Adrenal gland (tissue), 9 donors: ENCODE measurements at regions not wholly inside any gene's neighbourhood (a gene's known extent, or its start where the extent isn't known, plus 50 kb on each side); places are given as distances from the start of the nearest gene placed in this dataset.

Experiments
- DNase-seq, 7 donors: peaks; one replicate each; pipeline ENCODE4 v3.0.0-alpha.2; 2019 to 2020
- H3K27ac ChIP-seq, 5 donors: fragments of 200-600 bp; sonication (generic) in 4 of 5; 1 replicate in 3 of 5; 2 replicates in 2 of 5; pipeline versions ENCODE4 v1.5.1 to v1.8.0; 2016 to 2020; ENCODE audit warnings: mild to moderate bottlenecking in 1 of 5
- H3K27me3 ChIP-seq: fragments of 200-600 bp; 2 replicates; pipeline ENCODE4 v1.8.0; 2021
- H3K36me3 ChIP-seq, 2 donors: fragments of 200-600 bp; replicated peaks in 1 of 2; 1 replicate in 1 of 2; 2 replicates in 1 of 2; pipeline versions ENCODE4 v1.5.1 to v1.8.0; 2018 to 2022
- H3K4me1 ChIP-seq, 2 donors: fragments of 200-600 bp; replicated peaks in 1 of 2; 1 replicate in 1 of 2; 2 replicates in 1 of 2; pipeline versions ENCODE4 v1.5.1 to v1.8.0; 2018 to 2021
- H3K4me3 ChIP-seq, 4 donors: fragments of 200-600 bp; sonication (generic) in 3 of 4; one replicate each; pipeline ENCODE4 v1.5.1; 2016 to 2018
- H3K9me3 ChIP-seq, 3 donors: fragments of 200-600 bp; sonication (generic) in 1 of 3; replicated peaks in 1 of 3; 1 replicate in 2 of 3; 2 replicates in 1 of 3; pipeline versions ENCODE4 v1.5.1 to v1.8.0; 2016 to 2021
- POLR2A ChIP-seq, 2 donors: fragments of 450-650 bp; IDR thresholded peaks; one replicate each; pipeline ENCODE4 v1.6.1; 2017; ENCODE audit warnings: antibody characterized with exemption in 2 of 2, mild to moderate bottlenecking in 2 of 2, moderate library complexity in 1 of 2
- WGBS, 4 donors: extraction: QIAGEN DNeasy Blood & Tissue Kit in 2 of 4; methylation state at CpG; one replicate each; pipeline versions ENCODE4 v1.1.5 to v1.1.7; 2013 to 2017; 5-methylcytosine and 5-hydroxymethylcytosine counted together
- intact Hi-C, 2 donors: fragments of 100-400 bp; cut with DNase I; formaldehyde crosslinking; loops; one replicate each; pipeline versions ENCODE4 v1.14.1 to v1.15.0; 2022 to 2023
- TF ChIP-seq, protein P1 (sequence below), 6 experiments: fragments of 450-650 bp in 4 of 6; fragments of 200-600 bp in 2 of 6; sonication (generic) in 1 of 6; IDR thresholded peaks; 1 replicate in 5 of 6; 2 replicates in 1 of 6; pipeline versions ENCODE4 v1.5.1 to v1.8.0; 2016 to 2021; ENCODE audit warnings: antibody characterized with exemption in 6 of 6, mild to moderate bottlenecking in 2 of 6, moderate library complexity in 1 of 6
- donor health status: healthy with polysubstance abuse.
- donor health status: Bipolar disorder and iron deficiency.
- donor health status: DM: yes; HTN: yes; CAD: no.
- donor health status: DM: no; HTN: no; CAD: no.
- donor health status: DM: no; HTN: no; CAD: no.

DNA sequence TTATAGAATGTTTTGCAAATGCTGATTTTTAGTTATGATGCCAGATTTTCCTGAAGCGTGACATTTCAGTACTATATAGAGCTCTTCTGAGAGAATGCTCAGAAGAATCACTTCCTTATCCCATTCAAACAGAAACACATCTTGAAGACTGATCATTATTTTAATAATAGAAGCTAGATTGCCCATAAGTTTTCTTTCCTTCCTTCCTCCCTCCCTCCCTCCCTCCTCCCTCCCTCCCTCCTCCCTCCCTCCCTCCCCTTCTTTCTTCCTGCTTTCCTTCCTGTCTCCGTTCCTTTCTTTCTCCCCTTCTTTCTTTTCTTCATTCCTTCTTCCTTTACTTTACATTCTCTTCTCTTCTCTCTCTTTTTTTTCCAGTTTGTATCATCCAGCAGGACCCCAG is 767.4 kb downstream of the IRX1 start:
- no peaks in the 10 kb centered on the region for H3K4me1 ChIP-seq
- no peak for TF ChIP-seq POLR2A (IDR thresholded peaks at IDR 0.05)
- TF ChIP-seq, protein P1, sequence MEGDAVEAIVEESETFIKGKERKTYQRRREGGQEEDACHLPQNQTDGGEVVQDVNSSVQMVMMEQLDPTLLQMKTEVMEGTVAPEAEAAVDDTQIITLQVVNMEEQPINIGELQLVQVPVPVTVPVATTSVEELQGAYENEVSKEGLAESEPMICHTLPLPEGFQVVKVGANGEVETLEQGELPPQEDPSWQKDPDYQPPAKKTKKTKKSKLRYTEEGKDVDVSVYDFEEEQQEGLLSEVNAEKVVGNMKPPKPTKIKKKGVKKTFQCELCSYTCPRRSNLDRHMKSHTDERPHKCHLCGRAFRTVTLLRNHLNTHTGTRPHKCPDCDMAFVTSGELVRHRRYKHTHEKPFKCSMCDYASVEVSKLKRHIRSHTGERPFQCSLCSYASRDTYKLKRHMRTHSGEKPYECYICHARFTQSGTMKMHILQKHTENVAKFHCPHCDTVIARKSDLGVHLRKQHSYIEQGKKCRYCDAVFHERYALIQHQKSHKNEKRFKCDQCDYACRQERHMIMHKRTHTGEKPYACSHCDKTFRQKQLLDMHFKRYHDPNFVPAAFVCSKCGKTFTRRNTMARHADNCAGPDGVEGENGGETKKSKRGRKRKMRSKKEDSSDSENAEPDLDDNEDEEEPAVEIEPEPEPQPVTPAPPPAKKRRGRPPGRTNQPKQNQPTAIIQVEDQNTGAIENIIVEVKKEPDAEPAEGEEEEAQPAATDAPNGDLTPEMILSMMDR (IDR thresholded peaks at IDR 0.05), result no peak
- DNase-seq, result no peak
- H3K9me3 ChIP-seq, result no peaks in the 10 kb centered on the region
- intact Hi-C loops, result no loop called here
- no peak overlapping the region for H3K27ac ChIP-seq
- H3K36me3 ChIP-seq, result no peaks in the 10 kb centered on the region
- no peak overlapping the region for H3K4me3 ChIP-seq
- WGBS, 4 donors, result 0 to 66% (median 43%) methylated on average over 1 to 2 of the region's 2 CpGs
- H3K27me3 ChIP-seq, result no peaks in the 10 kb centered on the region

GRCh38 chr5:4366628-4367027 is 771.0 kb downstream of the IRX1 start:
- intact Hi-C loops, result no loop called here
- WGBS, 4 donors, result 65 to 73% (median 69%) methylated on average over 5 of the region's 5 CpGs
- H3K36me3 ChIP-seq, result no peaks in the 10 kb centered on the region
- TF ChIP-seq POLR2A (IDR thresholded peaks at IDR 0.05), result no peak
- TF ChIP-seq, protein P1 (IDR thresholded peaks at IDR 0.05), result no peak
- no peak overlapping the region for H3K4me3 ChIP-seq
- no peaks in the 10 kb centered on the region for H3K27me3 ChIP-seq
- no peaks in the 10 kb centered on the region for H3K4me1 ChIP-seq
- no peak overlapping the region for H3K27ac ChIP-seq
- H3K9me3 ChIP-seq, result no peaks in the 10 kb centered on the region
- DNase-seq, result no peak

DNA sequence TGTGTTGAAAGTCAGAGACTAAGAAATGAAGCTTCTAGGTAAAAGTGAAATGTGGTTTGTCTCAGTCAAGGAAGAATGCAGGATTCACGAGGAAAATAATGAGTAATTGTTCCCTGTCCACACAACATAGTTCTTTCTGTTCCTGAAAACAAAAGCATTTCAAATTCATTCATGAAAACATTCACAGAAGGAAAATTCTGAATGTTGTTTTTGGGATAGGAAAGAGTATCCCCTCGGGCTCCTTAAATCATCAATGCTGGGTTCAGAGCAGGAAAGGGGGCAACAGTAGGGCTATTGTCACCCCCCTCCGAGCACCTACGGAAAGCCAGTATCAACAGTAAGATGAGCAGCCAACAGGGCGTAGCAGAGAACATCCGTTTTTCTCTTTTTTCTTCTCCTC is 769.9 kb upstream of the ADAMTS16 start:
- no peaks in the 10 kb centered on the region for H3K4me1 ChIP-seq
- H3K36me3 ChIP-seq, result no peaks in the 10 kb centered on the region
- H3K4me3 ChIP-seq, result no peak overlapping the region
- no peaks in the 10 kb centered on the region for H3K27me3 ChIP-seq
- WGBS, 4 donors, result 27 to 54% (median 40%) methylated on average over 6 of the region's 6 CpGs
- DNase-seq, result no peak
- no peaks in the 10 kb centered on the region for H3K9me3 ChIP-seq
- intact Hi-C loops, result no loop called here
- H3K27ac ChIP-seq, result no peak overlapping the region
- TF ChIP-seq, protein P1 (IDR thresholded peaks at IDR 0.05), result no peak
- no peak for TF ChIP-seq POLR2A (IDR thresholded peaks at IDR 0.05)

DNA sequence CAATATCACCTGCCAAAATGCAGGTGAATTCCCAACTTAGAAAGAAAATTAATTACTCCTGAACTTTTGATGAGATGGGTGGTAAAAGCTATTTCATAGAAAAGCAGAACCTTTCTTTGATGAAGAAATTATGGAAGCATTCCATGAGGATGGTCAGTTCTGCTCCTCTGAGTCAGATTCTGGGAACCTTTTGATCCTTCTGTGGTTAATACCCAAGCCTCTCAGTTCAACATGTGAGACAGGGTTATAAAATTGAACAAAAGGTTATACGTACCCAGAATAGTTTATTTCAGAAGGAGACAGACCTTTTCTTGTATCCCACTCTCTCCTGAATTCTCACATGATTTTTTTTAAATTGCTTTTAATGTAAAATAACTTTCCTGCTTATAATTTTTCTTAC is 767.6 kb upstream of the ADAMTS16 start:
- intact Hi-C loops, result no loop called here
- WGBS, 4 donors, result 57 to 72% (median 66%) methylated on average over 1 of the region's 1 CpG
- H3K4me3 ChIP-seq, result no peak overlapping the region
- no peaks in the 10 kb centered on the region for H3K27me3 ChIP-seq
- H3K4me1 ChIP-seq, result no peaks in the 10 kb centered on the region
- H3K36me3 ChIP-seq, result no peaks in the 10 kb centered on the region
- no peaks in the 10 kb centered on the region for H3K9me3 ChIP-seq
- no peak for DNase-seq
- H3K27ac ChIP-seq, result no peak overlapping the region
- TF ChIP-seq, protein P1 (IDR thresholded peaks at IDR 0.05), result no peak
- TF ChIP-seq POLR2A (IDR thresholded peaks at IDR 0.05), result no peak
